K562 (cell line): ENCODE measurements at regions not wholly inside any gene's neighbourhood (a gene's known extent, or its start where the extent isn't known, plus 50 kb on each side); places are given as distances from the start of the nearest gene placed in this dataset.

ENCODE experiments used
- ATAC-seq: fragments of 200-7000 bp; cut with Tn5 transposase; 3 replicates; pipeline ENCODE4 v1.9.1; 2020; ENCODE audit warnings: moderate library complexity
- BruUV-seq: library from RNA; stranded (reverse); fragments of 400-500 nt; replicated peaks from 2 replicates; lab custom pipeline; 2021; lab: Mats Ljungman, UMichigan
- CTCF ChIA-PET: fragments of 300-600 bp; formaldehyde crosslinking; extraction: SDS; loops from one replicate; lab custom pipeline; 2021; ENCODE audit warnings: low intra/inter-chr PET ratio; lab: Yijun Ruan, JAX
- POLR2A ChIA-PET: fragments of 300-600, 350-650 bp; sonication (Branson Sonifier 250); formaldehyde crosslinking; extraction: SDS; loops from one replicate; lab custom pipeline; 2021; ENCODE audit warnings: antibody characterized with exemption, inconsistent platforms; lab: Yijun Ruan, JAX
- DNase-seq, 4 experiments: peaks; one replicate each; pipeline versions ENCODE4 v3.0.0 to v3.0.0-alpha.2; 2011 to 2018; ENCODE audit warnings: low spot score in 3 of 4, mixed read lengths in 3 of 4; ENCODE audit errors: extremely low read depth in 1 of 4
- FAIRE-seq: peaks from 2 replicates; lab custom pipeline; 2011; peaks lifted over from hg19 to GRCh38; lab: Jason Lieb, UNC
- H2AFZ ChIP-seq: 2 replicates; pipeline ENCODE4 v1.6.0; 2011; ENCODE audit warnings: low read depth, low read length, control low read depth, inconsistent platforms
- H3K27ac ChIP-seq: fragments of 200-600 bp; 3 replicates; pipeline ENCODE4 v1.8.0; 2011; ENCODE audit warnings: low read depth, mild to moderate bottlenecking, control low read depth, inconsistent platforms, low read length, moderate library complexity, mixed read lengths; ENCODE audit errors: extremely low read depth
- H3K27me3 ChIP-seq, 2 experiments: fragments of 300-600 bp in 1 of 2; 2 replicates in 1 of 2; 3 replicates in 1 of 2; pipeline versions ENCODE4 v1.6.0 to v1.8.0; 2011; ENCODE audit warnings: inconsistent platforms in 2 of 2, low read length in 2 of 2, mild to moderate bottlenecking in 1 of 2, mixed read lengths in 1 of 2, moderate library complexity in 1 of 2; ENCODE audit not compliant: control insufficient read depth in 2 of 2, insufficient read depth in 2 of 2
- H3K36me3 ChIP-seq: fragments of 300-600 bp; 3 replicates; pipeline ENCODE4 v1.8.0; 2011; ENCODE audit warnings: mild to moderate bottlenecking, low read length, inconsistent platforms; ENCODE audit not compliant: control insufficient read depth, insufficient read depth
- H3K4me1 ChIP-seq, 2 experiments: fragments of 200-600 bp in 1 of 2; replicated peaks in 1 of 2; 2 replicates in 1 of 2; 3 replicates in 1 of 2; pipeline versions ENCODE4 v1.5.1 to v1.8.0; 2011; ENCODE audit warnings: inconsistent platforms in 2 of 2, low read length in 2 of 2, mild to moderate bottlenecking in 1 of 2, mixed read lengths in 1 of 2, moderate library complexity in 1 of 2; ENCODE audit not compliant: control insufficient read depth in 2 of 2, insufficient read depth in 2 of 2
- H3K4me2 ChIP-seq: 2 replicates; pipeline ENCODE4 v1.6.1; 2011; ENCODE audit warnings: low read length, control low read depth, inconsistent platforms, mixed read lengths; ENCODE audit not compliant: insufficient read depth
- H3K4me3 ChIP-seq: fragments of 200-600 bp; sonication (generic), shearing (Covaris generic); 2 replicates; pipeline ENCODE4 v1.5.1; 2016; ENCODE audit warnings: control low read depth, inconsistent platforms
- H3K79me2 ChIP-seq: fragments of 200-600 bp; 3 replicates; pipeline ENCODE4 v1.8.0; 2011; ENCODE audit warnings: low read length, inconsistent platforms; ENCODE audit not compliant: control insufficient read depth, insufficient read depth
- H3K9ac ChIP-seq, 2 experiments: 2 replicates each; pipeline versions ENCODE4 v1.6.0 to v1.6.1; 2011; ENCODE audit warnings: low read depth in 2 of 2, low read length in 2 of 2, control low read depth in 1 of 2, inconsistent platforms in 1 of 2, mild to moderate bottlenecking in 1 of 2, mixed read lengths in 1 of 2; ENCODE audit not compliant: insufficient read depth in 1 of 2
- H3K9me1 ChIP-seq: one replicate; pipeline ENCODE4 v1.6.0; 2011; ENCODE audit warnings: inconsistent platforms, mild to moderate bottlenecking, low read length, moderate library complexity; ENCODE audit not compliant: control insufficient read depth, insufficient read depth
- H3K9me3 ChIP-seq: replicated peaks from 2 replicates; pipeline ENCODE4 v1.5.1; 2011; ENCODE audit warnings: low read depth, low read length, inconsistent platforms; ENCODE audit not compliant: control insufficient read depth, insufficient read depth
- H4K20me1 ChIP-seq: replicated peaks from 2 replicates; pipeline ENCODE4 v1.6.1; 2011; ENCODE audit warnings: low read length, inconsistent platforms, mixed read lengths; ENCODE audit not compliant: control insufficient read depth, insufficient read depth
- BRF1 ChIP-seq: IDR thresholded peaks from 3 replicates; pipeline ENCODE4 v1.6.1; 2011; ENCODE audit warnings: borderline replicate concordance, mild to moderate bottlenecking; ENCODE audit not compliant: insufficient read length; ENCODE audit errors: extremely low read depth
- FOXA1 ChIP-seq: fragments of 450-650 bp; IDR thresholded peaks from 2 replicates; pipeline ENCODE4 v1.6.1; 2016; ENCODE audit warnings: mild to moderate bottlenecking, borderline replicate concordance
- PHF21A ChIP-seq: fragments of 450-650 bp; IDR thresholded peaks from 2 replicates; pipeline ENCODE4 v1.6.1; 2017; ENCODE audit warnings: low read depth, borderline replicate concordance
- SOX6 ChIP-seq: fragments of 450-650 bp; IDR thresholded peaks from 2 replicates; pipeline ENCODE4 v1.6.1; 2014; ENCODE audit warnings: mild to moderate bottlenecking
- ZNF165 ChIP-seq: fragments of 250-450 bp; sonication (Bioruptor Pico); IDR thresholded peaks from 2 replicates; pipeline ENCODE4 v1.4.0; 2020; ENCODE audit warnings: borderline replicate concordance
- ZSCAN29 ChIP-seq: fragments of 450-650 bp; IDR thresholded peaks from 2 replicates; pipeline ENCODE4 v1.6.1; 2017
- WGBS: fragments of 100-300 bp; shearing (Covaris generic); methylation state at CpG from one replicate; pipeline ENCODE4 v1.1.6; 2016; ENCODE audit warnings: low coverage, mixed read lengths; ENCODE audit not compliant: insufficient coverage; ENCODE audit errors: missing lambda C conversion rate; 5-methylcytosine and 5-hydroxymethylcytosine counted together
- in situ Hi-C: fragments of 300-500 bp; cut with MboI; formaldehyde crosslinking; loops from 4 replicates; pipeline ENCODE4 v1.15.0; 2018; ENCODE audit warnings: inconsistent platforms, mixed read lengths
- intact Hi-C: fragments of 100-400 bp; cut with micrococcal nuclease; formaldehyde crosslinking; loops from 2 replicates; pipeline ENCODE4 v1.14.2; 2022
- TF ChIP-seq, protein P1 (sequence below): fragments of 450-650 bp; formaldehyde crosslinking; IDR thresholded peaks from 2 replicates; pipeline ENCODE4 v1.4.0; 2020; ENCODE audit warnings: mild to moderate bottlenecking, moderate library complexity

GRCh38 chr2:22290302-22290701 is 1094.7 kb upstream of the KLHL29 start:
- H3K4me2 ChIP-seq, result no peak overlapping the region
- ATAC-seq, result no peak
- in situ Hi-C loops, result no loop called here
- no TSS peak for BruUV-seq
- H3K4me1 ChIP-seq, result no peaks in the 10 kb centered on the region
- no peak overlapping the region for H2AFZ ChIP-seq
- H3K27me3 ChIP-seq, result no peaks in the 10 kb centered on the region
- intact Hi-C loops, result no loop called here
- CTCF ChIA-PET, result no interaction called here
- no peak overlapping the region for H3K9ac ChIP-seq
- TF ChIP-seq ZNF165, result no peak
- TF ChIP-seq BRF1, result no peak
- TF ChIP-seq ZSCAN29, result no peak
- no peak for TF ChIP-seq FOXA1
- TF ChIP-seq SOX6, result no peak
- TF ChIP-seq, protein P1, sequence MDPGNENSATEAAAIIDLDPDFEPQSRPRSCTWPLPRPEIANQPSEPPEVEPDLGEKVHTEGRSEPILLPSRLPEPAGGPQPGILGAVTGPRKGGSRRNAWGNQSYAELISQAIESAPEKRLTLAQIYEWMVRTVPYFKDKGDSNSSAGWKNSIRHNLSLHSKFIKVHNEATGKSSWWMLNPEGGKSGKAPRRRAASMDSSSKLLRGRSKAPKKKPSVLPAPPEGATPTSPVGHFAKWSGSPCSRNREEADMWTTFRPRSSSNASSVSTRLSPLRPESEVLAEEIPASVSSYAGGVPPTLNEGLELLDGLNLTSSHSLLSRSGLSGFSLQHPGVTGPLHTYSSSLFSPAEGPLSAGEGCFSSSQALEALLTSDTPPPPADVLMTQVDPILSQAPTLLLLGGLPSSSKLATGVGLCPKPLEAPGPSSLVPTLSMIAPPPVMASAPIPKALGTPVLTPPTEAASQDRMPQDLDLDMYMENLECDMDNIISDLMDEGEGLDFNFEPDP, result no peak
- TF ChIP-seq PHF21A, result no peak
- no peaks in the 10 kb centered on the region for H3K36me3 ChIP-seq
- FAIRE-seq, result no peak
- POLR2A ChIA-PET, result no interaction called here
- H4K20me1 ChIP-seq, result no peaks in the 10 kb centered on the region
- WGBS, result 0% methylated on average over 1 of the region's 1 CpG
- no peaks in the 10 kb centered on the region for H3K9me1 ChIP-seq
- H3K9me3 ChIP-seq, result no peaks in the 10 kb centered on the region
- no peaks in the 10 kb centered on the region for H3K79me2 ChIP-seq
- no peak for DNase-seq
- H3K4me3 ChIP-seq, result no peak overlapping the region
- no peak overlapping the region for H3K27ac ChIP-seq
